Spleen (tissue), 7 donors: ENCODE measurements at regions not wholly inside any gene's neighbourhood (a gene's known extent, or its start where the extent isn't known, plus 50 kb on each side); places are given as distances from the start of the nearest gene placed in this dataset.

Experiments
- POLR2A ChIP-seq, 3 donors: fragments of 450-650 bp; IDR thresholded peaks; one replicate each; pipeline ENCODE4 v1.5.1; 2017; ENCODE audit warnings: antibody characterized with exemption in 3 of 3, mild to moderate bottlenecking in 1 of 3
- POLR2AphosphoS5 ChIP-seq, 3 donors: sonication (generic); formaldehyde crosslinking; IDR thresholded peaks; one replicate each; pipeline ENCODE4 v1.5.1; 2017; ENCODE audit warnings: antibody characterized with exemption in 3 of 3
- TF ChIP-seq, protein P1 (sequence below), 11 experiments: fragments of 200-600 bp in 7 of 11; fragments of 450-650 bp in 4 of 11; sonication (generic) in 4 of 11; IDR thresholded peaks in 8 of 11; conservative IDR thresholded peaks in 3 of 11; 1 replicate in 7 of 11; 2 replicates in 4 of 11; pipeline versions ENCODE4 v1.4.0 to v1.8.0; 2016 to 2021; ENCODE audit warnings: antibody characterized with exemption in 11 of 11, inconsistent platforms in 4 of 11, mild to moderate bottlenecking in 1 of 11
- donor health status: DM: no; HTN: no; CAD: no; lungs with moderate emphysema.
- donor health status: DM: no; HTN: no; CAD: no.
- donor health status: DM: no; HTN: no; CAD: no.

DNA sequence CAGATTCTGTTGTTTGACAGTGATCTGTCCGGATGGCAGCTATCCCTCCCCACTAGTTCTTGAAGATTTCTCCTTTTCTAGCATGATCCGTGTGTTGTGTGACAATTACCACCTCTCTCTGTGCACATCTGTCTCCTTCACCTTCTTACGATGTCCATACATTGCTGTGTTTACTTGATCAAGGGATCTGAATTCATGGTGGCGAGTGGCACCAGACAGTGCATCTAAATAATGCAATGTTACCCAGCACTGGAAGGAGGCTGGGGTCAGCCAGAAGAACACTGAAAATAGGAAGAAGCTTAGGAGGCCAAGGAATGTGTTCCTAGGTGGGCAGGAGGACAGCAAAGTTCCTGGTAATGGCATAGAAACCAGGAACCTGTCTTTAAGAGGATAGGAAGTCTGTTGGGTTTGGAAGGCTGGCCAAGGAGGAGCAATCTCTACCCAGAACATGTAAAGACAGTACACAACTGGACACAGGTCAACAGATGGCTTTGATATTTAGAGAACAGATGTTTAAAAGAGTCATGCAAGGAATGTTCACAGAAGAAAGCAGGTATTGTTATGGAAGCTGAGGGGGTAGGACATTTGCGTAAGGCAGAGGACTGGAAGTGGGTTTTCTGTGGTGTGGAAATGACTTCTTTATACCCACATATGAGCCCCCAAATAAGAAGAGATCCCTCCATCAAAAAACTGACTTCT, 126.4 kb downstream of the HRH4 start:
- TF ChIP-seq, protein P1, sequence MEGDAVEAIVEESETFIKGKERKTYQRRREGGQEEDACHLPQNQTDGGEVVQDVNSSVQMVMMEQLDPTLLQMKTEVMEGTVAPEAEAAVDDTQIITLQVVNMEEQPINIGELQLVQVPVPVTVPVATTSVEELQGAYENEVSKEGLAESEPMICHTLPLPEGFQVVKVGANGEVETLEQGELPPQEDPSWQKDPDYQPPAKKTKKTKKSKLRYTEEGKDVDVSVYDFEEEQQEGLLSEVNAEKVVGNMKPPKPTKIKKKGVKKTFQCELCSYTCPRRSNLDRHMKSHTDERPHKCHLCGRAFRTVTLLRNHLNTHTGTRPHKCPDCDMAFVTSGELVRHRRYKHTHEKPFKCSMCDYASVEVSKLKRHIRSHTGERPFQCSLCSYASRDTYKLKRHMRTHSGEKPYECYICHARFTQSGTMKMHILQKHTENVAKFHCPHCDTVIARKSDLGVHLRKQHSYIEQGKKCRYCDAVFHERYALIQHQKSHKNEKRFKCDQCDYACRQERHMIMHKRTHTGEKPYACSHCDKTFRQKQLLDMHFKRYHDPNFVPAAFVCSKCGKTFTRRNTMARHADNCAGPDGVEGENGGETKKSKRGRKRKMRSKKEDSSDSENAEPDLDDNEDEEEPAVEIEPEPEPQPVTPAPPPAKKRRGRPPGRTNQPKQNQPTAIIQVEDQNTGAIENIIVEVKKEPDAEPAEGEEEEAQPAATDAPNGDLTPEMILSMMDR (IDR thresholded peaks at IDR 0.05 in 8 of 11, conservative IDR thresholded peaks at IDR 0.05 in 3 of 11) = no peak
- TF ChIP-seq POLR2A (IDR thresholded peaks at IDR 0.05) = no peak
- TF ChIP-seq POLR2AphosphoS5 (IDR thresholded peaks at IDR 0.05) = no peak
